Liver (tissue), 8 donors: ENCODE measurements at regions not wholly inside any gene's neighbourhood (a gene's known extent, or its start where the extent isn't known, plus 50 kb on each side); places are given as distances from the start of the nearest gene placed in this dataset.

ENCODE experiments used
- DNase-seq: peaks from one replicate; pipeline ENCODE4 v3.0.0-alpha.2; 2017; ENCODE audit warnings: low spot score
- H3K27ac ChIP-seq, 2 donors: one replicate each; pipeline ENCODE4 v1.7.0; 2013; ENCODE audit warnings: inconsistent platforms in 2 of 2, low read length in 2 of 2, control low read depth in 1 of 2, low read depth in 1 of 2, mild to moderate bottlenecking in 1 of 2
- H3K27me3 ChIP-seq, 4 donors: one replicate each; pipeline versions ENCODE4 v1.6.1 to v1.7.0; 2013; ENCODE audit warnings: low read length in 3 of 4, inconsistent platforms in 1 of 4, mild to moderate bottlenecking in 1 of 4, moderate library complexity in 1 of 4; ENCODE audit not compliant: control insufficient read depth in 4 of 4, insufficient read depth in 4 of 4
- H3K36me3 ChIP-seq, 4 donors: one replicate each; pipeline versions ENCODE4 v1.6.1 to v1.7.0; 2013; ENCODE audit warnings: low read length in 3 of 4, mild to moderate bottlenecking in 3 of 4, low read depth in 1 of 4, moderate library complexity in 1 of 4; ENCODE audit not compliant: control insufficient read depth in 4 of 4, insufficient read depth in 3 of 4
- H3K4me1 ChIP-seq, 4 donors: one replicate each; pipeline versions ENCODE4 v1.6.1 to v1.7.0; 2013; ENCODE audit warnings: low read length in 3 of 4, mild to moderate bottlenecking in 3 of 4, moderate library complexity in 1 of 4; ENCODE audit not compliant: control insufficient read depth in 4 of 4, insufficient read depth in 4 of 4
- H3K4me3 ChIP-seq, 3 donors: one replicate each; pipeline versions ENCODE4 v1.6.1 to v1.7.0; 2013; ENCODE audit warnings: low read length in 3 of 3, control low read depth in 1 of 3, low read depth in 1 of 3, mild to moderate bottlenecking in 1 of 3
- H3K9ac ChIP-seq, 2 donors: one replicate each; pipeline ENCODE4 v1.7.0; 2013; ENCODE audit warnings: low read length in 2 of 2, mild to moderate bottlenecking in 2 of 2, moderate library complexity in 2 of 2, control low read depth in 1 of 2, low read depth in 1 of 2
- H3K9me3 ChIP-seq, 4 donors: one replicate each; pipeline versions ENCODE4 v1.6.1 to v1.7.0; 2013; ENCODE audit warnings: low read length in 3 of 4; ENCODE audit not compliant: control insufficient read depth in 4 of 4
- ATF3 ChIP-seq: IDR thresholded peaks from 2 replicates; pipeline ENCODE4 v1.6.1; 2016; ENCODE audit warnings: antibody characterized with exemption
- CTCF ChIP-seq: fragments of 150-350 bp; IDR thresholded peaks from 2 replicates; pipeline ENCODE4 v1.5.1; 2017; ENCODE audit warnings: improper control_type of control experiment, low read depth, low read length; ENCODE audit not compliant: missing input control
- EGR1 ChIP-seq, 2 donors: IDR thresholded peaks; 2 replicates each; pipeline ENCODE4 v1.6.1; 2016 to 2018; ENCODE audit warnings: antibody characterized with exemption in 2 of 2, low read depth in 2 of 2
- FOXA1 ChIP-seq: IDR thresholded peaks from 2 replicates; pipeline ENCODE4 v1.6.1; 2016; ENCODE audit warnings: antibody characterized with exemption
- FOXA2 ChIP-seq: IDR thresholded peaks from 2 replicates; pipeline ENCODE4 v1.6.1; 2016; ENCODE audit warnings: antibody characterized with exemption
- GABPA ChIP-seq, 2 donors: IDR thresholded peaks in 1 of 2; conservative IDR thresholded peaks in 1 of 2; 2 replicates each; pipeline ENCODE4 v1.6.1; 2016; ENCODE audit warnings: antibody characterized with exemption in 2 of 2, mild to moderate bottlenecking in 1 of 2, moderate library complexity in 1 of 2
- HNF4A ChIP-seq, 2 donors: conservative IDR thresholded peaks; 2 replicates each; pipeline ENCODE4 v1.6.1; 2016; ENCODE audit warnings: antibody characterized with exemption in 2 of 2, mild to moderate bottlenecking in 2 of 2
- HNF4G ChIP-seq: IDR thresholded peaks from 2 replicates; pipeline ENCODE4 v1.6.1; 2016; ENCODE audit warnings: antibody characterized with exemption
- JUND ChIP-seq, 2 donors: IDR thresholded peaks; 2 replicates each; pipeline ENCODE4 v1.6.1; 2016; ENCODE audit warnings: antibody characterized with exemption in 2 of 2
- MAX ChIP-seq: IDR thresholded peaks from 2 replicates; pipeline ENCODE4 v1.6.1; 2016; ENCODE audit warnings: antibody characterized with exemption
- NR2F2 ChIP-seq: IDR thresholded peaks from 2 replicates; pipeline ENCODE4 v1.6.1; 2016; ENCODE audit warnings: antibody characterized with exemption
- RAD21 ChIP-seq, 2 donors: IDR thresholded peaks; 2 replicates each; pipeline ENCODE4 v1.6.1; 2016; ENCODE audit warnings: antibody characterized with exemption in 2 of 2, mild to moderate bottlenecking in 2 of 2
- REST ChIP-seq: IDR thresholded peaks from 2 replicates; pipeline ENCODE4 v1.6.1; 2016; ENCODE audit warnings: antibody characterized with exemption, mild to moderate bottlenecking
- RXRA ChIP-seq, 2 donors: IDR thresholded peaks; 2 replicates each; pipeline ENCODE4 v1.6.1; 2017 to 2018; ENCODE audit warnings: antibody characterized with exemption in 2 of 2, mild to moderate bottlenecking in 1 of 2
- SP1 ChIP-seq: IDR thresholded peaks from 2 replicates; pipeline ENCODE4 v1.6.1; 2018; ENCODE audit warnings: antibody characterized with exemption, mild to moderate bottlenecking
- TAF1 ChIP-seq: conservative IDR thresholded peaks from 2 replicates; pipeline ENCODE4 v1.6.1; 2016; ENCODE audit warnings: antibody characterized with exemption, mild to moderate bottlenecking
- YY1 ChIP-seq: IDR thresholded peaks from 2 replicates; pipeline ENCODE4 v1.6.1; 2016; ENCODE audit warnings: antibody characterized with exemption, mild to moderate bottlenecking
- ZBTB33 ChIP-seq: IDR thresholded peaks from 2 replicates; pipeline ENCODE4 v1.6.1; 2016; ENCODE audit warnings: antibody characterized with exemption
- WGBS: extraction: QIAGEN DNeasy Blood & Tissue Kit; methylation state at CpG from one replicate; pipeline ENCODE4 v1.1.7; 2013; 5-methylcytosine and 5-hydroxymethylcytosine counted together
- donor health status: healthy.
- donor health status: healthy.
- donor health status: healthy.
- donor health status: healthy.
- donor health status: healthy.

- 71% methylated on average over 16 of the region's 16 CpGs for WGBS
- Histone ChIP-seq H3K9ac (no peak overlapping the region), H3K27ac (no peak overlapping the region), H3K9me3 (no peaks in the 10 kb centered on the region), H3K4me3 (no peak overlapping the region), H3K36me3 (no peaks in the 10 kb centered on the region), H3K27me3 (peaks cover 0 to 15% (median 2%) of the 10 kb centered on the region in 4 donors), H3K4me1 (no peaks in the 10 kb centered on the region)
- TF ChIP-seq GABPA (IDR thresholded peaks at IDR 0.05 in 1 of 2, conservative IDR thresholded peaks at IDR 0.05 in 1 of 2) (no peak), NR2F2 (no peak), ZBTB33 (no peak), YY1 (no peak)
- DNase-seq: no peak
Observed at GRCh38 chr12:113678223-113679119, 206.8 kb upstream of the LHX5 start.

GRCh38 chr12:113676547-113676946, 204.9 kb upstream of the LHX5 start:
- Histone ChIP-seq H3K27ac (no peak overlapping the region), H3K9ac (no peak overlapping the region), H3K36me3 (no peaks in the 10 kb centered on the region), H3K9me3 (no peaks in the 10 kb centered on the region), H3K4me3 (no peak overlapping the region), H3K4me1 (no peaks in the 10 kb centered on the region), H3K27me3 (peaks cover 0 to 11% (median 2%) of the 10 kb centered on the region in 4 donors)
- WGBS: 82% methylated on average over 3 of the region's 3 CpGs
- no peak for TF ChIP-seq EGR1 (IDR thresholded peaks at IDR 0.05; ENCODE audit: low read depth in 2 of 2)
- TF ChIP-seq FOXA1: no peak
- TF ChIP-seq RAD21 (IDR thresholded peaks at IDR 0.05): no peak
- no peak for TF ChIP-seq ATF3
- TF ChIP-seq TAF1: no peak
- TF ChIP-seq YY1: no peak
- TF ChIP-seq NR2F2: no peak
- no peak for TF ChIP-seq HNF4G
- no peak for TF ChIP-seq RXRA (IDR thresholded peaks at IDR 0.05)
- no peak for TF ChIP-seq CTCF
- no peak for TF ChIP-seq HNF4A (conservative IDR thresholded peaks at IDR 0.05)
- TF ChIP-seq MAX: no peak
- no peak for TF ChIP-seq REST
- no peak for TF ChIP-seq GABPA (IDR thresholded peaks at IDR 0.05 in 1 of 2, conservative IDR thresholded peaks at IDR 0.05 in 1 of 2)
- no peak for TF ChIP-seq FOXA2
- no peak for TF ChIP-seq SP1
- no peak for TF ChIP-seq ZBTB33
- TF ChIP-seq JUND (IDR thresholded peaks at IDR 0.05): no peak
- no peak for DNase-seq
